ENCODE measurements at regions not wholly inside any gene's neighbourhood (a gene's known extent, or its start where the extent isn't known, plus 50 kb on each side); places are given as distances from the start of the nearest gene placed in this dataset.

DNA sequence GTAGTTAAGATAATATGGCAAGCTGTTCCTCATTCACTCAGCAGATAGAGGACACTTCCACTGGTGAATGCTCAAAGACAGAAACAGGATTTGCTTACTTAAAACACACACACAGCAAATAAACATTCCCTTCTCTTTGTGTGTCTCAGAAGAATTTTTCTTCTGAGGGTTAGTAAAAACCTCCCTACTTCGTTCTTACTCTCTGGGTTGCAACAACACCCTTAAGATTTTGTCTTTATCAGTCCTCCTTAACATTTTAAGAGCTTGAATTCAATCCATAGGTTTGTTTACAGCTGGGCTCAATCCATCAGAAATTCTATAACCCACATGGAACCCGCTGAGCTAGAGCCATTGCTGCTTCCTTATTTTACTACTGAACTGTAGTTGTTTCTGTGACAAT lies 237.4 kb upstream of the PIK3R1 start:
- no peak for ATAC-seq

DNA sequence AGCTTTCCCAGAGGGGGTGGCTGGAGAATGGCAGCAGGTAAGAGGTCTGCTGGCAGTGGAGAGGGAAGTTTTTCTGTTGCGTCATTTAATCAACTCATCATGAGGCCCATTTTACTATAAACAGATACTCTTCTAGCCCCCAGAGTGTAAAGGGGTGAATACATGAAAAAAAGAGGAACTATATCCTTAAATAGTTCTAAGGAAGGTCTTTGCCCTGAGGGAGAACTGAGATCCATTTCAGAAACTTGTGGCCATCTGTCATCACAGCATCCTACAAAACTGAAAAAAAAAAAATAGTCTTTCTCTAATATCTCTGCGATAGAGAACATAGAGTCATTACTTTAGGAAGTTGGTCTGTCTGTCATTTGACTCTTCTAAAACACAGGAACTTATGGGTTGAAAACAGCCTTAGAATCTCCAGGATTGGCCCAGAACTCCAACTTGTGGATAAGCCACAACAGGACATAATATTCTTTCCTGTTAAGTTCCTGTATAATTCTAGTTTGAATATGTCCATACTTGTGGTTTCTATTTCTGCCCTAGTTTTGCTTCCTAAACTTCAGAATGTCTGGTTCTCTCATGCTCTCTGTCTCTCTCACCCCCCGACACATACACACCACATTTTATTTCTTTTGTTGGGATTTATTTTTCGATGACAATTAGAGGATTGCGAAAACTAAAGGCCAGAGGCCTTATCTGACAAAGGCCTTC lies 238.5 kb upstream of the PIK3R1 start:
- ATAC-seq = no peak

DNA sequence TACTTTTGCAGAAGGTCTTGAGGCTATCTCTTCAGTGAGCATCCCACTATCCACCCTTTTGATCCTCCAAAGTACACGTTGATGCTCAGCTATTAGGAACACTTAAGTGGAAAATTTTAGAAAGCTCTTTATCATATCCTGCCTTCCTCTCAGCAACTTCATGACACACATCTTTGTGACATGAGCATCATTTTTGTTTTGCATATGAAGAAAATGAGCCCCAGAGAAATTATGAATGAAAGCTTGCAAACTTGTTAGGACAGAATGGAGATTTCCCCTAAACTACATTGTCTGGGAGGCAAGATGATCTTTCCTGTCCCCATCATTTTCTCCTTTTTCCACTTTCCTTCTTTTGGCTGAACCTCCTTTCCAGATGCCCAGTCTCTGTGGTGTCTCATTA lies 239.4 kb upstream of the PIK3R1 start:
- no peak for ATAC-seq

DNA sequence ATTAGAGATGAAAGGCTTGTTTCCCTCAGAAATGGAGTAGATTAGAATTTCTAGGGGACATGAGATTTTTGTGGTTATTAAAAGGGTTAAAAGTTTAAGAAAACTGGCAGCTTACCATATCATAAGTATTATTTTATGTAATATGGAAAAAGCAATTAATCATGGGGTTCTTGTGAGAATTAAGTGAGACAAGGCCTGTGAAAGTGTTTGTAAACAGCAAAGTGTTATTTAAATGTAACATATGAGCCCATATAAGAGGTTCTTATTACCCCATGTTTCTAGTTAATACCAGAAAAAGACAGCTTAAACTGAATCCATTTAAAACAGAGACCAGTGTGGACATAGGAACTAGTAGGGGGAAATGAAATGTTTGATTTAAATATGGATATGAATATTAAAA lies 241.1 kb upstream of the PIK3R1 start:
- ATAC-seq = no peak

DNA sequence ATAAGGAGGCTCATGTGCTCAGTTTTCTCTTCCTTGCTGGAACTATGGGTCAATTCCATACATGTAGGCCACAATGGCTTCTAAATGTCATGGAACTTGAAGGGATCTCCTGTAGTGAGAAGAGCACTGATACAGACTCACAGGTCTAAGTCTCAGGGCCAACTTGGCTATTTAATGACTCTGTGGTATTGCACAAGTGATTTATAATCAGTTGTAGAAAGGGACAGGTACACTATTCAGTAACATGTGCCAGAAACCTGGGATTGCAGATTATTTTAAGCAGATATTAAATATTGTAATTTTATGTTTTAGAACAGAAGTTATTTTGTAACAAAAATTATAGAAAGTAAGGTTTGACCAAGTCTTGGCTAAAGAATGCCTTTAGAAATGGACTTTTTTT lies 241.5 kb upstream of the PIK3R1 start:
- no peak for ATAC-seq

DNA sequence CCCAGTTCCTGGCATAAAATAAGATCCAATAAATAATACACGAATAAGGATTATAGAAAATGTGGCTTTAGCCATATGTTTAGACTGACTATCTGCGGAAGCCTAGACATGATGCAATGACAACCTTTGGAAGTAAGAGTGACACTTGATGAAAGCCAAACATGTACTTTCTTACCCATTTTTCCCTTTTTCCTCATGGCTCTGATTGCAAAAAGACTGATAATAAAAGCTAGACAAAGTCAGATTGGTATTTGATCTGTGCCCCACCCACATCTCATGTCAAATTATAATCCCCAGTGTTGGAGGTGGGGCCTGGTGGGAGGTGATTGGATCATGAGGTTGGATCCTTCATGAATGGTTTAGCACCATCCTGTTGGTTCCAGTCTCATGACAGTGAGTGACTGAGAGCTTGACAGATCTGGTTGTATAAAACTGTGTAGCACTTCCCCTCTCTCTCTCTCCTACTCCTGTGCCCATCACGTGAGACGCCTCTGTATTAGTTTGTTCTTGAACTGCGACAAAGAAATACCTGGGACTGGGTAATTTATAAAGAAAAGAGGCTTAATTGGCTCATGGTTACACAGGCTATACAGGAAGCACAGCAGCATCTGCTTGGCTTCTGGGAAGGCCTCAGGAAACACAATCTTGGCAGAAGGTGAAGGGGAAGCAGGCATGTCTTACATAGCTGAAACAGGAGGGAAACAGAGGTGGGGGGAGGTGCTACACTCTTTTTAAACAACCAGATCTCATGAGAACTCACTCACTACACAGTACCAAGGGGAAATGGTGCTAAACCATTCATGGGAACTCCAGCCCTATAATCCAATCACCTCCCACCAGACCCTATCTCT lies 243.4 kb upstream of the PIK3R1 start:
- no peak for ATAC-seq

GRCh38 chr5:67971223-67971830 lies 244.2 kb upstream of the PIK3R1 start:
- ATAC-seq = no peak

DNA sequence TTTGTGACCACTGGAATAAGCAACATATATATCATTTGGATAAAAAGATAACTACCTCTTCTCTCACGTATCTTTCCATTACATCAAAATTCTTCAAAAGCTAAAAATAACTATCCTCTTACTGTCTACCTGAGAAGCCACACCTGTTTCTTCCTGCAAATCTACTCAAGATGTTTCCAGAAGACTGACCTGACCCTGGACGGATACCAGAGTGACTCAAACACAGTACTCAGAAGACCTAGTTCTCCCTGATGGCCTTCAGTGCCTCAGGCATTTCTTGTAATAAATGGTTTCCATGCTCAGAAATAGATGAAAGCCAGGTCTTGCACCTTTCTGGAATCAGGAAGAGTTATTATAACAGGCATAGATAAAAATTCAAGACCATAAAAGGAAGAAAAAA lies 245.9 kb upstream of the PIK3R1 start:
- ATAC-seq = peak; percentile 73

DNA sequence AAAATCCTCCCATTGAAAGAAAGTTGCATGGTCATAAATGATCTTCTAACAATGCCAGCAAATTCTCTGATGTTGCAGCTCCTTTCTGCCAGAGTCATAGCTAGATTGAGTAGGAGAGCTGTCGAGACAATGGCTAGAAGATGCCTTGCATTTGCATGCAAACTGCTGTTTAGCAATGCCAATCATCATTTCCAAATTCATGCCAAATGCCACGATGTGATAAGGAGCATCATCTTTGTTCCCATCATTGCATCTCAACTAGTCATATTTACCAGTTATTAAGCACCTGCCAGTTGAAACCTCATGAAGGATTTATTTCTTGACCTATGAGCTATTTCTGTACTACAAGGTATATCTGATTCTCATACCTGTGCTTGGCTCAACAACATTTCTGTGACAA lies 246.4 kb upstream of the PIK3R1 start:
- ATAC-seq = no peak

DNA sequence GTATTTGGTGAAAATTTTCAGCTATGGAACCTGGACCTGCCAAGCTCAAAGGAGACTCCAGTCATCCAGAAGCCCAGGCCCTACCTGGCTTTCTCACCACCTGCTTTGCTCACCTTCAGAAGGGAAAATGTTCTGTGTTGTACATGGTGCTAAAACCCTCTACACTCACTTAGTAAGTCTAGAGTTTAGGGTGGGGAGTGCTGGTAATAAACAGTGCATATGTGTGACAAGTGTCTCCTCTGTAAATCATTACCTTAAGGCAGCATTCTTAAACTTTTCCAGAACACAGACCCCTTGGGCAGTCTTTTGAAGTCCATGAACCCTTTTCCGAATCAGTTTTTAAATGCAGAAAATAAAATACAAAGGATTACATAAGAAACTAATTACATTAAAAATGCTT lies 248.8 kb upstream of the PIK3R1 start:
- no peak for ATAC-seq

GRCh38 chr5:67964619-67965018 lies 250.9 kb upstream of the PIK3R1 start:
- ATAC-seq = no peak

- peak; percentile 54 for ATAC-seq
These were observed 251.6 kb upstream of the PIK3R1 start for GRCh38 chr5:67963789-67964519.

DNA sequence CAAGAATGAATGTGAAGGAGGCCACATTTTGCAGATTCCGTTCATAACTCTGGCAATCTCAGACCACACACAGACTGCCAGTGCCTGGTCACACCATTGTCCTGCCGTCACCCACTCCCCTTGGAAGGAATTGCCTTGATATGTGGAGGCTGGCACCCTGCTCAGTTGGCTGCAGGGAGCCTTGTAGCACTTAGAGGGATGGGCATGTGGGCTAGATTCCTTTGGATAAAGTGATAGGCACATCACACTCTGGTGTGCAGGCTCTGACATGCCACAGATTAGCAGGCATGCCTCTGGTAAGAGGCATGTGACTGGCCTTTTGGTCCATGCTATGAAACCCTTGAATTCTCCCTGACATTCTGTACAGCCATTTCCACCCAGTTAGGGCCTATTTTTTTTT lies 254.6 kb upstream of the PIK3R1 start:
- peak; percentile 73 for ATAC-seq

DNA sequence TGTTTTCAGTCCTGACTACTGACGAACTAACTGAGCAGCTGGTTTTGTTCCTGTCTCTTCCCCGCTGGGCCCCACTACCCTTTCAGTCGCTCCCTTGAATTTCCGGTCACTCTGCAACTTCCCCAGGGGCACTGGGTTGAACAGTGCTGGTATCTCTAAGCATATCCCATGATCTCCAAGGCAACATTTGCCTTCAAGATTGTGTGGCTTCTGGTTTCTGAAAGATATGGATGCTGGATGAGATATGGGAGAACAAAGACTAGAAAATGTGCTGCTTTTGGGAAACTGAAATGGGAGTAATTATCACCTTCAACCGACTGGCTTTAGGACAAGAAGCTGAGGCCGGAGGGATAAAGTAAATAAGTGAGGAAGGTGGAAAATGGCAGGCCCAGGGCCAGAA lies 258.2 kb upstream of the PIK3R1 start:
- ATAC-seq = no peak

GRCh38 chr5:67954351-67954750 lies 261.2 kb upstream of the PIK3R1 start:
- no peak for ATAC-seq

DNA sequence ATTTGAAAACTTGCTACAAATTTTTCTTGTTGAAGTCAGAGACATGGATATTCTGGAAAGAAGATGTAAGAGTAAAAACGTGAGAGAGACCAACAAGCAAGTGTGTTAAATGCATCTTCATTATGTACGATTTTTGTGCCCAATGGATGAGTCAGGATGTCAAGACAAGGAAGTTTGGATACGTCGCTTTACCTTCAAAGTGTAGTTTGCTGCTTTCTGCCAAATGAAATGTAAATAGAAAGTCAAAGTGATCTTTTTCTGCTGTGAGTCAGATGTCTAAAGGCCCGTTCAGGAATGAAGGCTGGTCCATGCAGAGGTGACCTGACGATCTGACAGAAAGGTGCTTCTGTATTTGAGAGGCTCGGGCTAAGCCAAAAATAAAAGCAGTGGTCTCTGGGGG lies 273.1 kb upstream of the PIK3R1 start:
- peak; percentile 36 for ATAC-seq

DNA sequence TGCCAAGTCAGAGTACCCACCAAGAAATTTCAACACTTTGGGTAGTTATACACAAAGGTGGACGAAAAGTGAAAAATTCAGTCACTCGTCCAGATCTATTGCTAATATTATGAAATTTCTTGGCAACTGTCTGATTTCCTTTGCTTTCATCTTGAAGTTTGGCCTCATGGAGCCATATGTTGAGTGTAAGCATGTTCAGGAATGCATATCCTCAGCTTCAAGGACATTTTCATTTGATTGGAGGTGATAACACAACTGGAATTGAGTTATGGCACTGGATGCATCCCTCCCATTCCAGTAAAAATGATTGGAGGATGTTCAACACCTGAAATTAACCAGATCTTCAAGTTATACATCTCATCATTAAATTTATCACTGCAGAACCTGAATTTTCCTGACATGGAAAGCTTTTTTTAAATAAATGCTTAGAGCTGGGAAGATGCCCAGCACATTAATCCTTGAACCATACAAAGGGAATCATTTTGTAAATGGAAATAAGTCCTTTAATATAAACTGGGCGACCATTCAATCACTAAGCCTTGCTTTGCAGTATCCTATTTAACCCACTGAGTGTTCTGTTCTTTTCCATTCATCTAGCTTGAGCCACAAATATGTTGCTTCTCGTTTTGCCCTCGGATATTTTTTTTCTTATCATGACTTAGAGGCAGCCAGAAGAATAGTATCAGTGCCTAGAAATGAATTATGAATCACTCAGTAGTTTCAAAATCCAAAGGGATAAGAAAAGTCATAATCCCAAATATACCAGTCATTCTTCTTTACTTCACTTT lies 273.7 kb upstream of the PIK3R1 start:
- ATAC-seq = peak; percentile 35

DNA sequence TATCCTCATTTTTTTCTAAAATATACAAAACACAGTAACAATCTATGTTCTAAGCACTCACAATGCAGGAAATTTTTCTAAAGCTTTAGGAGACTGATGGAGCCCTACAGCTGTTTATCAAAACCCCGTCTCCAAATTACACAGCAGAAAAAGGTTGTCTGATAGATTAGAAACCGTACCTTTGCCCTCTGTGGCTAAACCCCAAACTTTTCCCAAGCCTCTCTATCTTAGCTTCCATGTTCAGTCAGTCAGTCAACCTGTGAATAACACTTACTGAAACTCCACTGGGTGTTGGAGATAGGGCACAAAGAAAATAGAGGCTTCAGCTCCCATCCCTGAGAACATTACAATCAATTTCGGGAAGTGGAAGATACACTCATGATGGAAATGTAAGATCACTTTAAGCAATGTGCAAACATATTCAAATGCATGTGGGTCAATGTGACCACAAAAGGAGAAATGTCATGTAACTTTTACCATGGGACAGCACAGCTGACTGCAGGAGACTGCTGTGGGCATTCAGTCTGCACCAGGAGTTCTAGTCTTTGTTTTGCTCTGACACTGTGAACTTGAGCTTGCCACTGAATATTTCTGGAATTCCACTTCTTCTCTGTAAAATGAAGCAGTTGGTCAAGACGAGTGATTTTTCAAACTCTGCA lies 279.5 kb upstream of the PIK3R1 start:
- no peak for ATAC-seq

DNA sequence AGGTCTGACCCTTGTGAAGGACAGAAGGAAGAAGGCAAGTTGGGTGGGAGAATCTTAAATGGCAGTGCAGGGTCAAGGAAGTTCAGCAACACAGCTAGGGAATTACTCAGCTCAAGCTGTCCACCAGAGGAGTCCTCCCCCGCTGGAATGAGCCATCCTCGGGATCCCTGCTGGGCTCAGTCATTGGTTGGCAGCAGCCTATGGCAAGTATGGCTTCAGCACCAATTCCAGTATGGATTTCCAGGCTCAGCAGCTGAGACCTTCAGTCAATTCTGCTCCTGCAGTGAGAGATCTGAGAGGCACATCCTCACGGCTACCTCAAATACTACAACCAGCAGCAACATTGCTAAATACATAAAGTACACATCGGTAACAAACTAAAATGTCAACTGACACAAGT lies 280.6 kb upstream of the PIK3R1 start:
- ATAC-seq = no peak

GRCh38 chr5:67925511-67925910 lies 290.0 kb upstream of the PIK3R1 start:
- ATAC-seq = no peak

- no peak for ATAC-seq
These were observed 294.5 kb upstream of the PIK3R1 start for GRCh38 chr5:67921004-67921601.

All from esophagus mucosa (tissue), 1 donor.